Cortex of kidney (tissue), 1 donor: ENCODE measurements at regions not wholly inside any gene's neighbourhood (a gene's known extent, or its start where the extent isn't known, plus 50 kb on each side); places are given as distances from the start of the nearest gene placed in this dataset.

Experiments used
- DNase-seq: peaks from one replicate; lab custom pipeline; 2025; lab: John Stamatoyannopoulos, UW

- no peak for DNase-seq
These were observed 520.3 kb downstream of the CDH26 start for GRCh38 chr20:60478533-60478932.

DNA sequence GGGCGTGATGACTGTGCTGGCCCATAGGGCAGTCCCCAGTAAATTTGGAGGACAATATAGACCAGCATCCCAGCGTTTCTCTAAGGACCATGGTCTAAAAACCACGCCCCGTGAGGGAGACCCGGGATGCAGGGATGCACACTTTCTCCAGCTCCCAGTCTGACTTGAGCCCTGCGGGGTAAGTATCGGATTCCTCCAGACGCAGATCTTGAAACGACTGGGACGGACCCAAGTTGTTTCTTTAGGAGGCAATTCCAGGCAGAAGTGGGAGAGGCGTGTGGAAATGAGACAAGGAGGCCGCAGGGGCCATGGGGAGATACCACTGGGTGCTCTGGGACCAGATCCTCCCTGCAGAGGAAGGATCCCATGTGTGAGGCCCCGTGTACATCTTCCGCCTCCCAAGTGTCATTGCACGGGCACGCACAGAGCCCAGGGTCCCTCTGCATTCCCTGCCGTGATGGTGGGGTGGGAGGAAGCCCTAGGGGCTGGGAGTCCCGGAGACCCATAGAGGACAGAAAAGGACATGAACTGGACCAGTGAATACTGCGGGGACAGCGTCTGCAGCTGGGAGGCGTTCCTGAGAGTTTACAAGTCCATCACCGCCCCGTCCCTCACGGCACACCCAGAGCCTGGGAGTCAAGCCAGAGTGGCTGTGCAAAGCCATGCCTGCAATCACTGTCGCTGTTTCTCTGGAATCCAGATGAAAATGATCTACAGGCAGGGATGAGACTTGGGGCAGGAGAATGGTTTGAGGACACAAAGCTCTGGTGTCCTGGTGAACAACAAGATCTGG lies 522.9 kb downstream of the CDH26 start:
- no peak for DNase-seq

DNA sequence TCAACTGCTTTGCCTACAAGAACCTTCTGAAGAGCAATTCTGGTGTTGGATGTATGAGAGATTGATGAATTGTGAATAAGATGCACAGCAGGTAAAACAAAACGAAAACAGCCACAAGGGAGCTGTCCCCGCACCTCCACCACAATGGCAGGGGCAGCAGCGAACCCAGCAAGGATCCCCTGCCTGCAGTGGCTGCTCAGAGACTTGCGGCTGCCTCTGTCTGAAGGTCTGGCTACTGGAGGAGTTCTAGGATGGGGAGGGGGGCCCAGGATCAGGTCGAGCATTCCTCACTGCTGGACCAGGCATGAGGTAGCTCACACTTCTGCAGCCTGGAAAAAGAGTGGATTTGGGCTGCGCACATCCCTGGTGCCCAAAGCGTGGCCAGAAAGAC lies 523.5 kb downstream of the CDH26 start:
- DNase-seq: no peak

DNA sequence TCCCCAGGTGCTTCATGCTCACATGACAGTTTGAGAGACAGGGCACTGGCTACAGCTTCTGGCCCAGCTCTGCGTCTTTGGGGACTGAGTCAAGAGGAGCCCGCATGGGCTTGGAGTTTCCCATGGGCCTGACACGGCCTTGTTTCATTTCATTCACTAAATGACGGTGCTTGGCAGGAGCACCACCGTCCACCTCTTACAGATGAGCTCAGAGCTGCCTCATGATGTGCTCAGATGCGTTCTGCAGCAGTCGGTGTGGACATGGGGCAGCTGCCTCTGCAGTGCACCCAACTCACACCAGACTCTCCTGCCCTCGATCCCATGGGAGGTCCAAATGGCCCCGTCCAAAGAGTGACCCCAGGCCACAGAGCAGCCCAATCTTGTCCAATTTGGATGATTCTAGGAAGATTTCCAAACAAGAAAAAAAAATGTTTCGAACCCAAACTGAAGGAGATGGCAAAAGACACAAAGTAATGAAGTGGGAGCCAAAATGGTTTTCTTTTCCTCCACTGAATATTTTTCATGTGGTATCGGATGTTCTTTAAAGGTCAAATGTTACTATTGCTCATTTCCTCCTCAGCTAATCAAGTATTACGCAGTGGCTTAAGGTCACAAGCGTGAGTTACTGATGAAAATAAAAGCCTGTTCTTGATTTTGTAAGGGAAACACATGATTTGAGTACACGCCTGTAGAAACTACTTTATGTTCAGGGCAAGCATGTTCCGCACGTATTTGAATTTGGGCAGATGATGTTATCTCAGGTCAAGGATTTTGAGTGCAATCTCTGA lies 524.2 kb downstream of the CDH26 start:
- DNase-seq: no peak

DNA sequence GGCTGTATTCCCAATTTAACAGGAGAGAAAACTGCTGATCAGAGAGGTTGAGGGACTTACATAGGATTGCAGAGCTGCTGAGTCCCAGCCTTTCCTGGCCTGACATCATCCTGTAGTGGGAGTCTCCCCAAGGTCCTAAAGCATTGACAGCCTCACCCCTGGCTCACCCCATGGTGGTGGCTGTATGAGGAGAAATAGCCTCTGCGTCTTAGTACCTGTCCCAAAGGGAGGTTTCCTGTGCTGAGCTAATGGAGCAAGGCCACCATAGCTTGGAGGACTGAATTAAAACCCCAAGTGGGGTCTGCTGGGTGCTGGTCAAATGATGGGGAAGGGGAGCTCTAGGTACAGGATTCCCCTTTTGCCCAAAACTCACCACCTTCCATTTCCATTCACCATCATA lies 525.1 kb downstream of the CDH26 start:
- DNase-seq: no peak

- DNase-seq: no peak
These were observed 526.1 kb downstream of the CDH26 start for GRCh38 chr20:60484316-60484715.

DNA sequence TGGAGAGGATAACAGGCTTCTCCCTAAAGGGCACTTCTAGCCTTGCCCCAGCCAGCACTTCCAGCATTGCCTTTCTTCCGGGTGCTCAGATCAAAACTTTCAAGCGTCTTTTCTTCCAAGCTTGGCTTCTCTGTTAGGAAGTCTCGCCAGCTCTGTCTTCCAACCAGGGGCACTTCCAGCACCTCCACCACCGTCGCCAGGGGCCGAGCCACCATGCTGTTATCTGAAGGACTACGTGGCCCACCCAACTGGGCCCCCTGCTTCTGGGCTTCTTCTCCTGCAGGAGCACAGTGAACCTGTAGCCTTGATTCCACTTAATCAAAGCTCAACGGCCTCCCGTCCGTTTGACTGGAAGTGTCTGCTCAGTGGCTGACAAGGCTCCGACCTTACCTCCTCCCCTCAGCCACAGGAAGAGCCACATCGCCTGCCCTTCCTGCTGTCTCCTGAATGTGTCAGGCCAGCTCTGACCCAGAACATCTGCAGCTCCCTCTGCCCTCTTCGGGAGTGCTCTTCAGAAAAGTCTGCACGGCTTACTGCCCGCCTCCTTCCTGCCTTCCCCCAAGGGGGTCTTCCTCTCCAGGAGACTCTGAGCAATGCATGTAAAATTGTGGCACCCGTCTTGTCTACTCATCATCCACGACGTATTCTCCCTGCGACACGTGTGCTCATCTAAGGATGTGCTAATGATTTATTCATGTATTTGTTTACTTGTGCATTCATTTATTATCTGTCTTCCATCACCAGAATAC lies 527.0 kb downstream of the CDH26 start:
- no peak for DNase-seq

DNA sequence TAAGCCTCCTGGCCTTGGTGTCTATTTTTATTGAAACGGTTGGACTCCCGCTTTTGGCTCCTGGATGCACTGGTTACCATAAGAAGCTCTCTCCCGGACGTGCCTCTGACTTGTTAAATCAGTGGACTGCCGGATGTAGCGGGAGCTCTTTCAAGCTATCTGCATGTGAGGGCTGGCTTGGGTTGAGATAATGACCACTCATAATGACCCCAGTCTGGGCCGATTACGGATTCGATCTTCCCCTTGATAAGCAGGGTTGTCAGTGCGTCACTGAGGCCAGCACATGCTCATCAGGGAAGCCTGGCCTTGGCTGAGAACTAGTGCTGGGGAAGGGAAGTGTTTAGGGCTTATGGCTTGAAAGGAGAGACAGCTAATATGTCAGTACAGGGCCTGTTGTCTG lies 528.1 kb downstream of the CDH26 start:
- DNase-seq: no peak

DNA sequence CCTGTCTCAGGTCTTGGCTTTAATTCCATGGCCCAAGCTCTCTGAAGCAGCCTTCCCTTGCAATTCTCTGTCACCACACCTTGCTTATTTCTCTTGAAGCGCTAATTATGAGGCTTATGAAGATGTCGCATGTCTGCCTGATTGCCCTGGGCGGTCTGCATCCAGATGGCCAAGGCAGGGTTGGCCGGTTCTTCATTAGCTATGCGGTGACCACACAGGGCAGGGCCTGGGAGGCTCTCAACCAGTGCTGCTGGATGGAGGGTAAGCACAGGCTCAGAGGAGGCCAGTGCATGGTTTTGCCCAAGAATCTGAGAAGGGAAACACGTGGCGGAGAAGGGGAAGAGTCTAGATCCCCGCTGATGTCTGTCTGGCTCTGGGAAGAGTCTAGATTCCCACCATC lies 528.7 kb downstream of the CDH26 start:
- no peak for DNase-seq

DNA sequence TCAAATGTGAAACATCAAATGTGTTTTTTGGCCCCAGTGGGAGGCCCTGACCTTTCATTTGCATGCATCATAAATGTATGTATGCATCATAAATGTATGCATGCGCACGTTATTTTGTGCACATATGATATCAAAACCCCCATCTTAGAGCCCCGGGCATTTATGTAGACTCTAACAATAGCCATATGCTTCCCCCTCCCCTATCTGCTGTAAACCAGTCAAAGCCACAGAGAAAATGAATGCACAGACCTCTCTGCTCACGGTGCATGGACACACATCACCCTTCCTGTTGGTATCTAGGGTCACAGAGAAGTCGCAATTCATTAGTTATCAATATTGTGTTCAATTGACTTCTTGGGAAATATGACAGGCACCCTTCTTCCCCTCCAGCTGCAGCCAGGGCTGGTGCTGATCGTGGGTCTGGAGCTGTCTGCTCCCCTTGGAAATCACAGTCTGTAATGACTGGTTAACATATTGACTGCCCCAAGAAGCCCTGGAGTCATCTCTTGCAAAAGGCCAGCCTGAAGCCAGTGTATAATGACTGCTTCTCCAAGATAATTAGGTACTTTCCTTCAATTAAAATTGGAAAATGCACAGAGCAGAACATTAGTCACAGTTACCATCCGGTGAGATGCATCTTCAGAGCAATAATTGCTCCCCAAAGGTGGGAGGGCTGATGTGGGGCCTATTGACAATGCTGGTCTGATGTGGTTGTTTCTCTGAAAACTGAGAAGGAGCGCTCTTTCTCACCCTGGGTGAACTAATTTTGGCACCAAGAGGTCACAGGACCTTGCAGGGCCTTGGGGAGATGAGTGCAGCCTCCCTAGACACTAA lies 532.2 kb downstream of the CDH26 start:
- DNase-seq: no peak

GRCh38 chr20:60491051-60491581 lies 532.9 kb downstream of the CDH26 start:
- no peak for DNase-seq

GRCh38 chr20:60494476-60494875 lies 536.3 kb downstream of the CDH26 start:
- no peak for DNase-seq

GRCh38 chr20:60497298-60498035 lies 539.2 kb downstream of the CDH26 start:
- DNase-seq: no peak

DNA sequence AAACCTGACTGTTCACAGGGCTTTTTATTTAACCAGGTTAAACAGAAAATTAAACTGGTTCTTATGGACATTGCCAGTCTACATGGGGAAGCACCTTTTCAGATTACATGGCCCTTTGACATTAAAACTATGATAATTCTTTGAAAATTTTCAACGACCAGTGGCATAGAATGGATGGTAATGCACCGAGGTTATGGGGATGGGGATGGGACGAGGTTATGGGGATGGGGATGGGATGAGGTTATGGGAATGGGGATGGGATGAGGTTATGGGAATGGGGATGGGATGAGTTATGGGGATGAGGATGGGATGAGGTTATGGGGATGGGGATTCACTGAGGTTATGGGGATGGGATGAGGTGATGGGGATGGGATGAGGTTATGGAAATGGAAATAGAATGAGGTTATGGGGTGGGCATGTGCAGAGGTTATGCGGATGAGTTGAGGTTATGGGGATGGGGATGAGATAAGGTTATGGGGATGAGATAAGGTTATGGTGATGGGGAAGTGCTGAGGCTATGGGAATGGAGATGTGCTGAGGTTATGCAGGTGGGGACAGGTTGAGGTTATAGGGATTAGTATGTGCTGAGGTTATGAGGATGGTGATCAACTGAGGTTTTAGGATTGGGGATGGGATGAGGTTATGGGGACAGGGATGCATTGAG lies 541.9 kb downstream of the CDH26 start:
- no peak for DNase-seq

GRCh38 chr20:60501048-60501447 lies 542.8 kb downstream of the CDH26 start:
- DNase-seq: no peak

DNA sequence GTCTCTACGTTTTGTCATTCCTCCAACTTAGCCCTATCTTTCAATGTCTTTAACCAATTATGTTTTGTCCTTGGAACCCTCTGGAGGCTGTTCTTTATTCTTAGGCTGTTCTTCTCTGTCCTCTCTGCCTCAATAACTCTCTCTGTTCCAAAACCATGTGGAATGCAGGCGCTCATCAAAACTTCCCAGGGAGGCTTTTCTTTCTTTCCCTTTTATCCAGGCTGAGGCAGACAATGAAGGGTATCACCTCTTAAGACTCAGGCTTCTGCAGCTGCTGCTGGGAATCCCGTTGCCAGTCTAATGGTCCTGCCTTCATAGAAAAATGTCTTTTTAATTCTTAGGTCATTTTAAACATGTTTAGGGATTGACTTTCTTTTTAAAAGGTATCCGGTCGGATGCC lies 544.7 kb downstream of the CDH26 start:
- no peak for DNase-seq

GRCh38 chr20:60505423-60505822 lies 547.2 kb downstream of the CDH26 start:
- no peak for DNase-seq

GRCh38 chr20:60506061-60506460 lies 547.8 kb downstream of the CDH26 start:
- no peak for DNase-seq

GRCh38 chr20:60507087-60507694 lies 549.0 kb downstream of the CDH26 start:
- no peak for DNase-seq

GRCh38 chr20:60509407-60509806 lies 551.2 kb downstream of the CDH26 start:
- no peak for DNase-seq
